OCI-LY7 (cell line): ENCODE measurements at regions not wholly inside any gene's neighbourhood (a gene's known extent, or its start where the extent isn't known, plus 50 kb on each side); places are given as distances from the start of the nearest gene placed in this dataset.
A peak's percentile ranks its signal among the peaks of the same experiment; 100 is the strongest.
"Not testable (repeated sequence)": the region's sequence is repeated elsewhere in the genome, so short reads cannot be mapped to it uniquely, and the experiment has no call there.

Experiments used
- BruUV-seq: library from RNA; stranded (reverse); fragments of 400-500 nt; replicated peaks from 2 replicates; lab custom pipeline; 2021; lab: Mats Ljungman, UMichigan
- CTCF ChIA-PET: fragments of 300-600 bp; sonication (Branson Sonifier 250); formaldehyde crosslinking; loops from one replicate; lab custom pipeline; 2022; ENCODE audit warnings: antibody characterized with exemption; ENCODE audit not compliant: unreplicated experiment; lab: Charles Lee
- POLR2A ChIA-PET: fragments of 300-600 bp; sonication (Branson Sonifier 250); formaldehyde crosslinking; loops from one replicate; lab custom pipeline; 2022; ENCODE audit warnings: antibody characterized with exemption; lab: Charles Lee
- DNase-seq: peaks from one replicate; pipeline ENCODE4 v3.0.0-alpha.2; 2015; ENCODE audit warnings: low spot score
- H2AFZ ChIP-seq: fragments of 200-600 bp; sonication (generic), shearing (Covaris generic); 2 replicates; pipeline ENCODE4 v1.6.1; 2014; ENCODE audit warnings: mild to moderate bottlenecking, antibody characterized with exemption, low read length, moderate library complexity
- H3K27ac ChIP-seq: fragments of 200-600 bp; sonication (generic); 2 replicates; pipeline ENCODE4 v1.5.1; 2014; ENCODE audit warnings: mixed run types, low read depth, mild to moderate bottlenecking, moderate library complexity, low read length, inconsistent platforms; ENCODE audit not compliant: poor library complexity, severe bottlenecking
- H3K36me3 ChIP-seq: fragments of 200-600 bp; sonication (generic); 2 replicates; pipeline ENCODE4 v1.6.1; 2014; ENCODE audit warnings: mild to moderate bottlenecking, antibody characterized with exemption, low read length, moderate library complexity, mixed read lengths; ENCODE audit not compliant: insufficient read depth
- H3K4me1 ChIP-seq: fragments of 200-600 bp; sonication (generic); 2 replicates; pipeline ENCODE4 v1.5.1; 2014; ENCODE audit warnings: mild to moderate bottlenecking, low read length; ENCODE audit not compliant: insufficient read depth, poor library complexity, severe bottlenecking
- H3K4me2 ChIP-seq: fragments of 200-600 bp; sonication (generic); 2 replicates; pipeline ENCODE4 v1.6.1; 2014; ENCODE audit warnings: mild to moderate bottlenecking, low read length
- H3K4me3 ChIP-seq: fragments of 200-600 bp; sonication (generic); 2 replicates; pipeline ENCODE4 v1.5.1; 2014; ENCODE audit warnings: mild to moderate bottlenecking, low read depth, low read length; ENCODE audit not compliant: poor library complexity, severe bottlenecking
- H3K79me2 ChIP-seq: fragments of 200-600 bp; sonication (generic); 2 replicates; pipeline ENCODE4 v1.6.1; 2016; ENCODE audit warnings: low read depth, mild to moderate bottlenecking, low read length, moderate library complexity, mixed read lengths; ENCODE audit not compliant: insufficient read depth
- H3K9me2 ChIP-seq: fragments of 200-600 bp; sonication (generic); 2 replicates; pipeline ENCODE4 v1.6.1; 2016; ENCODE audit warnings: mild to moderate bottlenecking, low read length, mixed read lengths; ENCODE audit not compliant: insufficient read depth
- H3K9me3 ChIP-seq: fragments of 200-600 bp; sonication (generic); 2 replicates; pipeline ENCODE4 v1.6.1; 2014; ENCODE audit warnings: mild to moderate bottlenecking, mixed run types, low read length, mixed read lengths
- H4K20me1 ChIP-seq: fragments of 200-600 bp; sonication (generic); 2 replicates; pipeline ENCODE4 v1.6.1; 2014; ENCODE audit warnings: mild to moderate bottlenecking, antibody characterized with exemption, low read length, moderate library complexity, mixed read lengths; ENCODE audit not compliant: insufficient read depth
- intact Hi-C: fragments of 100-400 bp; cut with micrococcal nuclease; formaldehyde crosslinking; loops from one replicate; pipeline ENCODE4 v1.10.0; 2022; ENCODE audit not compliant: unreplicated experiment
- TF ChIP-seq, protein P1 (sequence below): fragments of 200-600 bp; sonication (generic); conservative IDR thresholded peaks from 2 replicates; pipeline ENCODE4 v1.5.1; 2014; ENCODE audit warnings: mild to moderate bottlenecking, antibody characterized with exemption, low read length, moderate library complexity, mixed read lengths

- POLR2A ChIA-PET, H3K9me3 ChIP-seq, H2AFZ ChIP-seq, H3K27ac ChIP-seq, BruUV-seq, intact Hi-C loops, H3K4me1 ChIP-seq, H3K4me3 ChIP-seq, H3K36me3 ChIP-seq, CTCF ChIA-PET, DNase-seq, H4K20me1 ChIP-seq, H3K4me2 ChIP-seq, H3K79me2 ChIP-seq, H3K9me2 ChIP-seq: not testable (repeated sequence)
Measured at GRCh38 chr11:3467599-3467998, 88.7 kb upstream of the ZNF195 start.

- H3K4me2 ChIP-seq, H3K79me2 ChIP-seq, CTCF ChIA-PET, H3K4me1 ChIP-seq, H4K20me1 ChIP-seq, H3K9me2 ChIP-seq, H3K27ac ChIP-seq, H2AFZ ChIP-seq, H3K4me3 ChIP-seq, POLR2A ChIA-PET, H3K9me3 ChIP-seq, H3K36me3 ChIP-seq, BruUV-seq, DNase-seq: not testable (repeated sequence)
- intact Hi-C loops: loop anchor here (10.0 kb wide), 1 partner anchor 149 kb away; no protein-coding TSS in a partner anchor
Measured at GRCh38 chr11:3455666-3456065, 76.7 kb upstream of the ZNF195 start.

DNA sequence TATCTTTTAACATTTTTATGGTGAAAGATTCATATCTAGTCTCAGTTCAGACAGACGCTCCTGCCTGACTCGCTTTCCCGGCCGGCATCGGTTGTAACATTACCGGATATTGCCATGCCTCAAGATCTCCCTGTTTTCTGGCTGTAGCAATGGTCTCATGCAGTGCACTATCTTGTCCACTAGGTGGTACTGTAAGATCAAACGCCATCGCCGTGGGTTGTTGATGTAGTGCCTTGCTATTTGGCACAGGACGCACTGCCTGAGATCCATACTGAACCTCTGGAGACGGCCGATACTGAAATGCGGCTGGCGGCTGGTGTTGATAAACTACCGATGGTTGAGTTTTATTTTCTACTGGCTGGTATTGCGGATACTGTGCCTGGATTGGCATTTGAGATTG lies 75.9 kb upstream of the ZNF195 start:
- H3K4me3 ChIP-seq, H3K4me2 ChIP-seq, H3K27ac ChIP-seq, H3K4me1 ChIP-seq, H3K79me2 ChIP-seq, H3K9me2 ChIP-seq, H3K36me3 ChIP-seq, CTCF ChIA-PET, H3K9me3 ChIP-seq, POLR2A ChIA-PET, H2AFZ ChIP-seq, BruUV-seq, H4K20me1 ChIP-seq: not testable (repeated sequence)
- TF ChIP-seq, protein P1, sequence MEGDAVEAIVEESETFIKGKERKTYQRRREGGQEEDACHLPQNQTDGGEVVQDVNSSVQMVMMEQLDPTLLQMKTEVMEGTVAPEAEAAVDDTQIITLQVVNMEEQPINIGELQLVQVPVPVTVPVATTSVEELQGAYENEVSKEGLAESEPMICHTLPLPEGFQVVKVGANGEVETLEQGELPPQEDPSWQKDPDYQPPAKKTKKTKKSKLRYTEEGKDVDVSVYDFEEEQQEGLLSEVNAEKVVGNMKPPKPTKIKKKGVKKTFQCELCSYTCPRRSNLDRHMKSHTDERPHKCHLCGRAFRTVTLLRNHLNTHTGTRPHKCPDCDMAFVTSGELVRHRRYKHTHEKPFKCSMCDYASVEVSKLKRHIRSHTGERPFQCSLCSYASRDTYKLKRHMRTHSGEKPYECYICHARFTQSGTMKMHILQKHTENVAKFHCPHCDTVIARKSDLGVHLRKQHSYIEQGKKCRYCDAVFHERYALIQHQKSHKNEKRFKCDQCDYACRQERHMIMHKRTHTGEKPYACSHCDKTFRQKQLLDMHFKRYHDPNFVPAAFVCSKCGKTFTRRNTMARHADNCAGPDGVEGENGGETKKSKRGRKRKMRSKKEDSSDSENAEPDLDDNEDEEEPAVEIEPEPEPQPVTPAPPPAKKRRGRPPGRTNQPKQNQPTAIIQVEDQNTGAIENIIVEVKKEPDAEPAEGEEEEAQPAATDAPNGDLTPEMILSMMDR: peak; percentile 71
- DNase-seq: peak; percentile 50
- intact Hi-C loops: loop anchor here (10.0 kb wide), 1 partner anchor 150 kb away; no protein-coding TSS in a partner anchor

DNA sequence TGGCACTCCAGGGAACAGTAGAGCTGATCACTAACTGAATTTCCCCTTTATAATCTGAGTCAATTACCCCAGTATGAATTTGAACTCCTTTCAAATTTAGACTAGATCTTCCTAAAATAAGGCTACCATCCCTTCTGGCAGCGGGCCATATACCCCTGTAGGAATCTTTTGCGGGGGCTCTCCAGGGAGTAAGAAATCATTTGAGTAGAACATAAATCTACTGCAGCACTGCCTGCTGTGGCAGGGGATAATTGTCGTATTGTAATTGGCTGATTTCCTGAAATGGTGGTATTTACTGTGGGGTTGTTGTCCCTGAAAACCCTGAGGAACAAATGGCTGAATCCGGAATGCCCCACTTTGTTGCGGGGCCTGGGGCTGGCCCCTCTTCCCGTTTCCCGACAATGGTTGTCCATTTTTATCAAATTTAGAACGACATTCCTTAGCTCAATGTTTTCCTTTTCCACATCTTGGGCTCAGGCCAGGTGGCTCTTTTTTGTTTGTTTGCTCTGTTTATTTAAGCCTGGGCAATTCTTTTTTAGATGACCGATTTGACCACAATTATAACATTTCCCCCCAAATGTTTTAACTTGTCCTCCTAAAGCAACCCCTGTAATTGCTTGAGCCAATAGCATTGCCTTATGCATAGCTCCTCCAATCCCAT lies 74.8 kb upstream of the ZNF195 start:
- H3K4me1 ChIP-seq, H3K36me3 ChIP-seq, H3K4me2 ChIP-seq, H3K9me2 ChIP-seq, H4K20me1 ChIP-seq, BruUV-seq, H3K79me2 ChIP-seq, H3K4me3 ChIP-seq, H3K27ac ChIP-seq, DNase-seq, CTCF ChIA-PET, H3K9me3 ChIP-seq, H2AFZ ChIP-seq: not testable (repeated sequence)
- intact Hi-C loops: loop anchor here (10.0 kb wide), 1 partner anchor 151 kb away; no protein-coding TSS in a partner anchor
- POLR2A ChIA-PET: interaction anchor here (0.6 kb wide), 1 partner anchor 587 kb away, joined by 3 read pairs; no protein-coding TSS in a partner anchor

GRCh38 chr11:3450822-3451221 lies 71.9 kb upstream of the ZNF195 start:
- CTCF ChIA-PET, POLR2A ChIA-PET, BruUV-seq: not testable (repeated sequence)

GRCh38 chr11:3445535-3445934 lies 66.6 kb upstream of the ZNF195 start:
- H3K4me1 ChIP-seq, DNase-seq, H3K4me2 ChIP-seq, H3K79me2 ChIP-seq, H3K27ac ChIP-seq, H2AFZ ChIP-seq, BruUV-seq, H3K36me3 ChIP-seq, intact Hi-C loops, H3K9me3 ChIP-seq, H4K20me1 ChIP-seq, H3K4me3 ChIP-seq, POLR2A ChIA-PET, CTCF ChIA-PET, H3K9me2 ChIP-seq: not testable (repeated sequence)

More at GRCh38 chr11:3450822-3451221, 71.9 kb upstream of the ZNF195 start:
- not testable (repeated sequence) for H3K36me3 ChIP-seq, H3K9me2 ChIP-seq, H2AFZ ChIP-seq, H3K9me3 ChIP-seq, H3K4me1 ChIP-seq, H4K20me1 ChIP-seq, H3K4me3 ChIP-seq, DNase-seq, H3K4me2 ChIP-seq, H3K27ac ChIP-seq, H3K79me2 ChIP-seq
- intact Hi-C loops: loop anchor here (10.0 kb wide), 1 partner anchor 154 kb away; no protein-coding TSS in a partner anchor
